K562 (cell line): ENCODE measurements at regions not wholly inside any gene's neighbourhood (a gene's known extent, or its start where the extent isn't known, plus 50 kb on each side); places are given as distances from the start of the nearest gene placed in this dataset.

ENCODE experiments used
- ATAC-seq: fragments of 200-7000 bp; cut with Tn5 transposase; 3 replicates; pipeline ENCODE4 v1.9.1; 2020; ENCODE audit warnings: moderate library complexity
- BruUV-seq: library from RNA; stranded (reverse); fragments of 400-500 nt; replicated peaks from 2 replicates; lab custom pipeline; 2021; lab: Mats Ljungman, UMichigan
- CTCF ChIA-PET: fragments of 300-600 bp; formaldehyde crosslinking; extraction: SDS; loops from one replicate; lab custom pipeline; 2021; ENCODE audit warnings: low intra/inter-chr PET ratio; lab: Yijun Ruan, JAX
- POLR2A ChIA-PET: fragments of 300-600, 350-650 bp; sonication (Branson Sonifier 250); formaldehyde crosslinking; extraction: SDS; loops from one replicate; lab custom pipeline; 2021; ENCODE audit warnings: antibody characterized with exemption, inconsistent platforms; lab: Yijun Ruan, JAX
- DNase-seq, 4 experiments: peaks; one replicate each; pipeline versions ENCODE4 v3.0.0 to v3.0.0-alpha.2; 2011 to 2018; ENCODE audit warnings: low spot score in 3 of 4, mixed read lengths in 3 of 4; ENCODE audit errors: extremely low read depth in 1 of 4
- FAIRE-seq: peaks from 2 replicates; lab custom pipeline; 2011; peaks lifted over from hg19 to GRCh38; lab: Jason Lieb, UNC
- H2AFZ ChIP-seq: 2 replicates; pipeline ENCODE4 v1.6.0; 2011; ENCODE audit warnings: low read depth, low read length, control low read depth, inconsistent platforms
- H3K27ac ChIP-seq: fragments of 200-600 bp; 3 replicates; pipeline ENCODE4 v1.8.0; 2011; ENCODE audit warnings: low read depth, mild to moderate bottlenecking, control low read depth, inconsistent platforms, low read length, moderate library complexity, mixed read lengths; ENCODE audit errors: extremely low read depth
- H3K27me3 ChIP-seq, 2 experiments: fragments of 300-600 bp in 1 of 2; 2 replicates in 1 of 2; 3 replicates in 1 of 2; pipeline versions ENCODE4 v1.6.0 to v1.8.0; 2011; ENCODE audit warnings: inconsistent platforms in 2 of 2, low read length in 2 of 2, mild to moderate bottlenecking in 1 of 2, mixed read lengths in 1 of 2, moderate library complexity in 1 of 2; ENCODE audit not compliant: control insufficient read depth in 2 of 2, insufficient read depth in 2 of 2
- H3K36me3 ChIP-seq: fragments of 300-600 bp; 3 replicates; pipeline ENCODE4 v1.8.0; 2011; ENCODE audit warnings: mild to moderate bottlenecking, low read length, inconsistent platforms; ENCODE audit not compliant: control insufficient read depth, insufficient read depth
- H3K4me1 ChIP-seq, 2 experiments: fragments of 200-600 bp in 1 of 2; replicated peaks in 1 of 2; 2 replicates in 1 of 2; 3 replicates in 1 of 2; pipeline versions ENCODE4 v1.5.1 to v1.8.0; 2011; ENCODE audit warnings: inconsistent platforms in 2 of 2, low read length in 2 of 2, mild to moderate bottlenecking in 1 of 2, mixed read lengths in 1 of 2, moderate library complexity in 1 of 2; ENCODE audit not compliant: control insufficient read depth in 2 of 2, insufficient read depth in 2 of 2
- H3K4me2 ChIP-seq: 2 replicates; pipeline ENCODE4 v1.6.1; 2011; ENCODE audit warnings: low read length, control low read depth, inconsistent platforms, mixed read lengths; ENCODE audit not compliant: insufficient read depth
- H3K4me3 ChIP-seq: fragments of 200-600 bp; sonication (generic), shearing (Covaris generic); 2 replicates; pipeline ENCODE4 v1.5.1; 2016; ENCODE audit warnings: control low read depth, inconsistent platforms
- H3K79me2 ChIP-seq: fragments of 200-600 bp; 3 replicates; pipeline ENCODE4 v1.8.0; 2011; ENCODE audit warnings: low read length, inconsistent platforms; ENCODE audit not compliant: control insufficient read depth, insufficient read depth
- H3K9ac ChIP-seq, 2 experiments: 2 replicates each; pipeline versions ENCODE4 v1.6.0 to v1.6.1; 2011; ENCODE audit warnings: low read depth in 2 of 2, low read length in 2 of 2, control low read depth in 1 of 2, inconsistent platforms in 1 of 2, mild to moderate bottlenecking in 1 of 2, mixed read lengths in 1 of 2; ENCODE audit not compliant: insufficient read depth in 1 of 2
- H3K9me1 ChIP-seq: one replicate; pipeline ENCODE4 v1.6.0; 2011; ENCODE audit warnings: inconsistent platforms, mild to moderate bottlenecking, low read length, moderate library complexity; ENCODE audit not compliant: control insufficient read depth, insufficient read depth
- H3K9me3 ChIP-seq: replicated peaks from 2 replicates; pipeline ENCODE4 v1.5.1; 2011; ENCODE audit warnings: low read depth, low read length, inconsistent platforms; ENCODE audit not compliant: control insufficient read depth, insufficient read depth
- H4K20me1 ChIP-seq: replicated peaks from 2 replicates; pipeline ENCODE4 v1.6.1; 2011; ENCODE audit warnings: low read length, inconsistent platforms, mixed read lengths; ENCODE audit not compliant: control insufficient read depth, insufficient read depth
- ARNT ChIP-seq, 2 experiments: fragments of 450-650 bp; IDR thresholded peaks; 2 replicates each; pipeline ENCODE4 v1.6.1; 2016; ENCODE audit warnings: mild to moderate bottlenecking in 1 of 2
- CC2D1A ChIP-seq: fragments of 450-650 bp; IDR thresholded peaks from 2 replicates; pipeline ENCODE4 v1.6.1; 2017; ENCODE audit warnings: mild to moderate bottlenecking
- DACH1 ChIP-seq: fragments of 450-650 bp; IDR thresholded peaks from 2 replicates; pipeline ENCODE4 v1.6.1; 2018; ENCODE audit not compliant: partially characterized antibody
- ELF4 ChIP-seq: fragments of 450-650 bp; formaldehyde crosslinking; IDR thresholded peaks from 2 replicates; pipeline ENCODE4 v1.4.0; 2022; ENCODE audit warnings: missing genetic modification characterization
- ETV1 ChIP-seq: fragments of 450-650 bp; conservative IDR thresholded peaks from 2 replicates; pipeline ENCODE4 v1.6.1; 2016; ENCODE audit warnings: missing genetic modification characterization, control low read depth, low read depth, missing compliant biosample characterization
- MAFK ChIP-seq: IDR thresholded peaks from 2 replicates; pipeline ENCODE4 v1.6.1; 2011; ENCODE audit warnings: low read length, improper control_type of control experiment
- MTA3 ChIP-seq: fragments of 450-650 bp; formaldehyde crosslinking; IDR thresholded peaks from 2 replicates; pipeline ENCODE4 v1.6.1; 2017; ENCODE audit warnings: mild to moderate bottlenecking, borderline replicate concordance
- OTX1 ChIP-seq: fragments of 450-650 bp; formaldehyde crosslinking; IDR thresholded peaks from 2 replicates; pipeline ENCODE4 v1.4.0; 2022; ENCODE audit warnings: mild to moderate bottlenecking
- RFX1 ChIP-seq: fragments of 450-650 bp; IDR thresholded peaks from 2 replicates; pipeline ENCODE4 v1.6.1; 2016; ENCODE audit warnings: mild to moderate bottlenecking, moderate library complexity
- TCFL5 ChIP-seq: fragments of 250-450 bp; sonication (Bioruptor Pico); conservative IDR thresholded peaks from 2 replicates; pipeline ENCODE4 v1.6.1; 2021; ENCODE audit warnings: mild to moderate bottlenecking, moderate library complexity, matching md5 sums
- ZBTB7A ChIP-seq: IDR thresholded peaks from 2 replicates; pipeline ENCODE4 v1.6.1; 2011; ENCODE audit warnings: low read depth, mild to moderate bottlenecking, low read length, moderate library complexity, borderline replicate concordance; ENCODE audit not compliant: control insufficient read depth
- ZBTB8A ChIP-seq: fragments of 450-650 bp; IDR thresholded peaks from 2 replicates; pipeline ENCODE4 v1.6.1; 2018; ENCODE audit warnings: mild to moderate bottlenecking, moderate library complexity; ENCODE audit not compliant: partially characterized antibody
- ZNF785 ChIP-seq: fragments of 250-450 bp; sonication (Bioruptor Pico); IDR thresholded peaks from 2 replicates; pipeline ENCODE4 v1.4.0; 2020; ENCODE audit warnings: mild to moderate bottlenecking
- ZNF830 ChIP-seq: fragments of 250-450 bp; sonication (Bioruptor Pico); IDR thresholded peaks from 2 replicates; pipeline ENCODE4 v1.5.0; 2021; ENCODE audit warnings: mild to moderate bottlenecking
- WGBS: fragments of 100-300 bp; shearing (Covaris generic); methylation state at CpG from one replicate; pipeline ENCODE4 v1.1.6; 2016; ENCODE audit warnings: low coverage, mixed read lengths; ENCODE audit not compliant: insufficient coverage; ENCODE audit errors: missing lambda C conversion rate; 5-methylcytosine and 5-hydroxymethylcytosine counted together
- in situ Hi-C: fragments of 300-500 bp; cut with MboI; formaldehyde crosslinking; loops from 4 replicates; pipeline ENCODE4 v1.15.0; 2018; ENCODE audit warnings: inconsistent platforms, mixed read lengths
- intact Hi-C: fragments of 100-400 bp; cut with micrococcal nuclease; formaldehyde crosslinking; loops from 2 replicates; pipeline ENCODE4 v1.14.2; 2022
- TF ChIP-seq, protein P1 (sequence below): fragments of 450-650 bp; IDR thresholded peaks from 2 replicates; pipeline ENCODE4 v1.6.1; 2016; ENCODE audit warnings: antibody characterized with exemption
- TF ChIP-seq, protein P2 (sequence below): IDR thresholded peaks from 2 replicates; pipeline ENCODE4 v1.6.1; 2014; ENCODE audit warnings: antibody characterized with exemption
- TF ChIP-seq, protein P3 (sequence below): fragments of 250-450 bp; sonication (Bioruptor Pico); IDR thresholded peaks from 2 replicates; pipeline ENCODE4 v1.5.0; 2021
- TF ChIP-seq, protein P4 (sequence below): fragments of 450-650 bp; formaldehyde crosslinking; conservative IDR thresholded peaks from 2 replicates; pipeline ENCODE4 v1.4.0; 2022; ENCODE audit warnings: mild to moderate bottlenecking, missing genetic modification characterization

DNA sequence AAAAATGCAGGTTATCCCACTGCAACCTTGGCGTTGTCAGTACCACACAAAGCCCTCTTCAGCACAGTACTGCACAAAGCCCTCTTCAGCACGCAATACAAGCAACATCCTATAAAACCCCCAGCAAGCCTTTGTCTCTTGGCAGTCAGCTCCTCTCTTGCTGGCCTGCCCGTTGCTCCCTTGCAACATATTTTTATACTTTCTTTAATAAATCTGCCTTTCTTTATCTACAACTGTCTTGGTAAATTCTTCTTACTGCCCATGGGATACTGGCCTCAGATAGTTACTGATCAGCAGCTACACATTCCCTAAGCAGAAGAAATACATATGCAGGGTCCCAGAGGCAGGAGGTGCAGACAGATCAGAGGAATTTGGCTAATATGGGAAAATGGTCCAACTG, 70.5 kb upstream of the MAP3K4 start:
- Histone ChIP-seq H3K9ac (no peak overlapping the region), H3K27me3 (peaks cover 0 to 2% of the 10 kb centered on the region in 2 experiments; a peak in 1 of 5 replicates), H3K36me3 (no peaks in the 10 kb centered on the region), H3K79me2 (no peaks in the 10 kb centered on the region), H3K4me3 (no peak overlapping the region), H3K4me1 (peaks cover 0 to under 1% of the 10 kb centered on the region in 2 experiments; a peak in 1 of 5 replicates), H3K27ac (no peak overlapping the region), H3K9me1 (no peaks in the 10 kb centered on the region), H3K9me3 (no peaks in the 10 kb centered on the region), H3K4me2 (no peak overlapping the region), H4K20me1 (no peaks in the 10 kb centered on the region), H2AFZ (no peak overlapping the region)
- 12% methylated on average over 3 of the region's 3 CpGs for WGBS
- BruUV-seq = no TSS peak
- ChIA-PET CTCF (no interaction called here), POLR2A (no interaction called here)
- in situ Hi-C loops = no loop called here
- no peak for TF ChIP-seq ARNT (IDR thresholded peaks at IDR 0.05)
- no peak for TF ChIP-seq ZNF785
- TF ChIP-seq, protein P1, sequence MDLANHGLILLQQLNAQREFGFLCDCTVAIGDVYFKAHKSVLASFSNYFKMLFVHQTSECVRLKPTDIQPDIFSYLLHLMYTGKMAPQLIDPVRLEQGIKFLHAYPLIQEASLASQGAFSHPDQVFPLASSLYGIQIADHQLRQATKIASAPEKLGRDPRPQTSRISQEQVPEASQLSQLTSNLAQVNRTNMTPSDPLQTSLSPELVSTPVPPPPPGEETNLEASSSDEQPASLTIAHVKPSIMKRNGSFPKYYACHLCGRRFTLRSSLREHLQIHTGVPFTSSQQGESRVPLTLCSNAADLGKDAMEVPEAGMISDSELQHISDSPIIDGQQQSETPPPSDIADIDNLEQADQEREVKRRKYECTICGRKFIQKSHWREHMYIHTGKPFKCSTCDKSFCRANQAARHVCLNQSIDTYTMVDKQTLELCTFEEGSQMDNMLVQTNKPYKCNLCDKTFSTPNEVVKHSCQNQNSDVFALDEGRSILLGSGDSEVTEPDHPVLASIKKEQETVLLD = no peak
- TF ChIP-seq CC2D1A = no peak
- TF ChIP-seq ETV1 (tag) = no peak
- no peak for TF ChIP-seq TCFL5
- no peak for TF ChIP-seq MTA3
- TF ChIP-seq, protein P2, sequence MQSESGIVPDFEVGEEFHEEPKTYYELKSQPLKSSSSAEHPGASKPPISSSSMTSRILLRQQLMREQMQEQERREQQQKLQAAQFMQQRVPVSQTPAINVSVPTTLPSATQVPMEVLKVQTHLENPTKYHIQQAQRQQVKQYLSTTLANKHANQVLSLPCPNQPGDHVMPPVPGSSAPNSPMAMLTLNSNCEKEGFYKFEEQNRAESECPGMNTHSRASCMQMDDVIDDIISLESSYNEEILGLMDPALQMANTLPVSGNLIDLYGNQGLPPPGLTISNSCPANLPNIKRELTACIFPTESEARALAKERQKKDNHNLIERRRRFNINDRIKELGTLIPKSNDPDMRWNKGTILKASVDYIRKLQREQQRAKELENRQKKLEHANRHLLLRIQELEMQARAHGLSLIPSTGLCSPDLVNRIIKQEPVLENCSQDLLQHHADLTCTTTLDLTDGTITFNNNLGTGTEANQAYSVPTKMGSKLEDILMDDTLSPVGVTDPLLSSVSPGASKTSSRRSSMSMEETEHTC = no peak
- TF ChIP-seq MAFK = no peak
- no peak for TF ChIP-seq ZBTB8A
- TF ChIP-seq ZBTB7A = no peak
- TF ChIP-seq, protein P3, sequence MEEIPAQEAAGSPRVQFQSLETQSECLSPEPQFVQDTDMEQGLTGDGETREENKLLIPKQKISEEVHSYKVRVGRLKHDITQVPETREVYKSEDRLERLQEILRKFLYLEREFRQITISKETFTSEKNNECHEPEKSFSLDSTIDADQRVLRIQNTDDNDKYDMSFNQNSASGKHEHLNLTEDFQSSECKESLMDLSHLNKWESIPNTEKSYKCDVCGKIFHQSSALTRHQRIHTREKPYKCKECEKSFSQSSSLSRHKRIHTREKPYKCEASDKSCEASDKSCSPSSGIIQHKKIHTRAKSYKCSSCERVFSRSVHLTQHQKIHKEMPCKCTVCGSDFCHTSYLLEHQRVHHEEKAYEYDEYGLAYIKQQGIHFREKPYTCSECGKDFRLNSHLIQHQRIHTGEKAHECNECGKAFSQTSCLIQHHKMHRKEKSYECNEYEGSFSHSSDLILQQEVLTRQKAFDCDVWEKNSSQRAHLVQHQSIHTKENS (CRISPR knock-in tag) = no peak
- TF ChIP-seq ELF4 (CRISPR knock-in tag) = no peak
- TF ChIP-seq, protein P4, sequence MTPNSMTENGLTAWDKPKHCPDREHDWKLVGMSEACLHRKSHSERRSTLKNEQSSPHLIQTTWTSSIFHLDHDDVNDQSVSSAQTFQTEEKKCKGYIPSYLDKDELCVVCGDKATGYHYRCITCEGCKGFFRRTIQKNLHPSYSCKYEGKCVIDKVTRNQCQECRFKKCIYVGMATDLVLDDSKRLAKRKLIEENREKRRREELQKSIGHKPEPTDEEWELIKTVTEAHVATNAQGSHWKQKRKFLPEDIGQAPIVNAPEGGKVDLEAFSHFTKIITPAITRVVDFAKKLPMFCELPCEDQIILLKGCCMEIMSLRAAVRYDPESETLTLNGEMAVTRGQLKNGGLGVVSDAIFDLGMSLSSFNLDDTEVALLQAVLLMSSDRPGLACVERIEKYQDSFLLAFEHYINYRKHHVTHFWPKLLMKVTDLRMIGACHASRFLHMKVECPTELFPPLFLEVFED (CRISPR knock-in tag) = no peak
- TF ChIP-seq RFX1 = no peak
- no peak for TF ChIP-seq ZNF830 (CRISPR knock-in tag)
- no peak for TF ChIP-seq DACH1
- TF ChIP-seq OTX1 (CRISPR knock-in tag) = no peak
- DNase-seq (no peak), ATAC-seq (no peak), FAIRE-seq (no peak)
- intact Hi-C loops = no loop called here
